SHP77 treated with DMSO at 0.1 percent for 48 hours (cell line): ENCODE measurements at regions not wholly inside any gene's neighbourhood (a gene's known extent, or its start where the extent isn't known, plus 50 kb on each side); places are given as distances from the start of the nearest gene placed in this dataset.

Experiments
- DNase-seq: peaks from one replicate; lab custom pipeline; 2025; lab: John Stamatoyannopoulos, UW

- DNase-seq: no peak
Observed at GRCh38 chr15:88315221-88315878, 58.8 kb upstream of the NTRK3 start.

GRCh38 chr15:88312941-88313579, 56.5 kb upstream of the NTRK3 start:
- DNase-seq: no peak

- DNase-seq: no peak
Observed at GRCh38 chr15:88309363-88309762, 52.8 kb upstream of the NTRK3 start.

GRCh38 chr15:88307344-88307743, 50.8 kb upstream of the NTRK3 start:
- no peak for DNase-seq
